ENCODE measurements at regions not wholly inside any gene's neighbourhood (a gene's known extent, or its start where the extent isn't known, plus 50 kb on each side); places are given as distances from the start of the nearest gene placed in this dataset.

DNA sequence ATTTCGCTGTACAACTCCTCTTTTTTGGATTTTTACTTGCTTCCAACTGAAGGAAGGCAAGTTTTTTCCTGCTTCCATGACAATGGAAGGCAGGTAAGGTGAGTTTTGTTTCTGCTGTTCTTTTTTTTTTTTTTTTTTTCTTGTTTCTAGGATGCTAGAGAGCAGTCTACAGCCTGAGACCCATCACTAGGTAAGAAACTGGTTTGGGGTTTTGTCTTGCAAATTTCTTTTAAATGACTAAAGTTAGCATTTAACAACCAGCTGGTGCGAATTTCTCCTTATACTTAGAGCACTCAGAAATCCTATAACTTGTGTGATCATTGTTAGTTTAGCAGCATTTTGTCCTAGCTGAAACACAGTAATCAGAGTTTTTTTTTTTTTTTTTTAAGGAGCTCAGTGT is 378.4 kb upstream of the CNKSR2 start:
- TF ChIP-seq CTCF (IDR thresholded peaks at IDR 0.05 in 8 of 11, conservative IDR thresholded peaks at IDR 0.05 in 3 of 11) (no peak), POLR2A (IDR thresholded peaks at IDR 0.05) (no peak)

Measured in spleen (tissue), 7 donors.